Adipocyte (in vitro differentiated cells): ENCODE measurements at regions not wholly inside any gene's neighbourhood (a gene's known extent, or its start where the extent isn't known, plus 50 kb on each side); places are given as distances from the start of the nearest gene placed in this dataset.
"Not testable (repeated sequence)": the region's sequence is repeated elsewhere in the genome, so short reads cannot be mapped to it uniquely, and the experiment has no call there.

Experiments used
- DNase-seq: peaks from one replicate; pipeline ENCODE4 v3.0.0-alpha.2; 2015; ENCODE audit warnings: low read depth
- H3K27me3 ChIP-seq: replicated peaks from 2 replicates; pipeline ENCODE4 v1.7.0; 2013; ENCODE audit warnings: mild to moderate bottlenecking, low read length, moderate library complexity; ENCODE audit not compliant: control insufficient read depth, insufficient read depth
- H3K36me3 ChIP-seq: 2 replicates; pipeline ENCODE4 v1.7.0; 2013; ENCODE audit warnings: low read length, mild to moderate bottlenecking, moderate library complexity; ENCODE audit not compliant: control insufficient read depth, insufficient read depth, severe bottlenecking
- H3K4me1 ChIP-seq: 2 replicates; pipeline ENCODE4 v1.7.0; 2013; ENCODE audit warnings: mild to moderate bottlenecking, low read length, moderate library complexity; ENCODE audit not compliant: control insufficient read depth, insufficient read depth
- H3K4me3 ChIP-seq: 2 replicates; pipeline ENCODE4 v1.7.0; 2013; ENCODE audit warnings: mild to moderate bottlenecking, low read length, moderate library complexity
- H3K9ac ChIP-seq: 2 replicates; pipeline ENCODE4 v1.7.0; 2013; ENCODE audit warnings: mild to moderate bottlenecking, low read length, moderate library complexity
- H3K9me3 ChIP-seq: 2 replicates; pipeline ENCODE4 v1.7.0; 2013; ENCODE audit warnings: mild to moderate bottlenecking, low read length, moderate library complexity; ENCODE audit not compliant: control insufficient read depth

- DNase-seq = no peak
- H3K27me3 ChIP-seq = no peaks in the 10 kb centered on the region
- no peak overlapping the region for H3K9ac ChIP-seq
- no peaks in the 10 kb centered on the region for H3K4me1 ChIP-seq
- no peaks in the 10 kb centered on the region for H3K9me3 ChIP-seq
- H3K4me3 ChIP-seq = no peak overlapping the region
- no peaks in the 10 kb centered on the region for H3K36me3 ChIP-seq
These were observed 168.2 kb upstream of the TMEM132C start for GRCh38 chr12:128098730-128099129.

- Histone ChIP-seq H3K27me3 (no peaks in the 10 kb centered on the region), H3K4me1 (no peaks in the 10 kb centered on the region), H3K9me3 (no peaks in the 10 kb centered on the region), H3K9ac (no peak overlapping the region), H3K36me3 (no peaks in the 10 kb centered on the region), H3K4me3 (no peak overlapping the region)
- no peak for DNase-seq
These were observed 163.8 kb upstream of the TMEM132C start for GRCh38 chr12:128103152-128103551.

DNA sequence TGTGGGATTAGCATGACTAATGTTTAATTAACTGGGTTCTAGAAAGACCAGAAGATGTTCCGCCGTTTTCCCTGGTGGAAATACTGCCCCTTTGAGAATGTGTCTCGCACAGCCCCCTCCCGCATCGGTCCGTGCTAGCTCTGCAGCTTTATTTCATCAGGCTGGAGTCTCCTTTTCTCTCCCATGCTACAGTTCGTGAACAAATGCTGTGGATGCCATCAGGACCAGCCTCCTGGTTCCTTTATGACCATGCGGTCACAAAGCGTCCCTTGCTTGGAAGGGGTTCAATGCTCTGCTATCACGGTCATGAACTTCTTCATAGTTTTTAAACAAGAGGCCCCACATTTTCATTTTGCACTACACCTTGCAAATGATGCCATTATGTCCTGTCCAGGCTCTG, 157.7 kb upstream of the TMEM132C start:
- DNase-seq = no peak
- Histone ChIP-seq H3K27me3 (no peaks in the 10 kb centered on the region), H3K36me3 (no peaks in the 10 kb centered on the region), H3K4me1 (no peaks in the 10 kb centered on the region), H3K9ac (no peak overlapping the region), H3K9me3 (no peaks in the 10 kb centered on the region), H3K4me3 (no peak overlapping the region)

DNA sequence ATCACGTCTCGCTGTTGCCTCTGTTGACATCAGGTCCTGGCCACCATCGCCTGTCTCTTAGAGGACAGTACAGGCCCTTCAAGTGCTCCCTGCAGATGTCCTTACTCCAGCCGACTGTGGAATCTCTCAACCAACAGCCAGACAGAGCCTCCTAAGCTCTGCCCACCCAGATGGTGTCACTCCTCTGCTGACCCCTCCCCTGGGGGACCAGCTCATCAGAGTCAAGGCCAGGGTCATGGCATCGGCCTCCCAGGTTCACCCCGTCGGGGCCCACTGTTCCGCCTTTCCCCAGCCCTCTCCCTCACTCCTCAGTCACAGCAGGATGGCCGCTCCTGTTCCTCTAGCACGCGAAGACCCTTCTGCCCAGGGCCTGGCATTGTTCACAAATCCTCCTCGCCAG, 157.3 kb upstream of the TMEM132C start:
- H3K9me3 ChIP-seq = no peaks in the 10 kb centered on the region
- no peak for DNase-seq
- no peaks in the 10 kb centered on the region for H3K36me3 ChIP-seq
- H3K9ac ChIP-seq = no peak overlapping the region
- H3K4me1 ChIP-seq = no peaks in the 10 kb centered on the region
- no peaks in the 10 kb centered on the region for H3K27me3 ChIP-seq
- H3K4me3 ChIP-seq = no peak overlapping the region

DNA sequence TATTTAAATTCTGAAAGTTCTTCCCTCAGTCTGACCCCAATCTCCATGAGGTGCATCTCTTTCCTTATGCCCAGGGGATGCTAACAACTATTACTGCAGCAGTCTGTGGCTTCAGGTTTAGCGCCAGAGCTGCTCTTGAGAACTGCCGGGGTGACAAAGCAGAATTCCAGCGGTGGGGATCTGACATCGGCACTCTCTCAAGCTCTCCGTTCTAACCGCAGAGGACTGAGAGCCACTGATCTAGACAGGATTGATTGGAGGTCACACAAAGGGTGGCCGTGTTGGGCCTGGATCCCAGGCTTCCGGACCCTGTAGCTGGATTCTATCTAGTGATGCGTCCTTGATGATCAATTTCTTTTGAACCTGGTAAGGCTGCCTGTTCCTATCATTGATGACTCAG, 155.6 kb upstream of the TMEM132C start:
- H3K4me1 ChIP-seq = no peaks in the 10 kb centered on the region
- no peaks in the 10 kb centered on the region for H3K9me3 ChIP-seq
- H3K4me3 ChIP-seq = no peak overlapping the region
- DNase-seq = no peak
- no peak overlapping the region for H3K9ac ChIP-seq
- no peaks in the 10 kb centered on the region for H3K36me3 ChIP-seq
- no peaks in the 10 kb centered on the region for H3K27me3 ChIP-seq

DNA sequence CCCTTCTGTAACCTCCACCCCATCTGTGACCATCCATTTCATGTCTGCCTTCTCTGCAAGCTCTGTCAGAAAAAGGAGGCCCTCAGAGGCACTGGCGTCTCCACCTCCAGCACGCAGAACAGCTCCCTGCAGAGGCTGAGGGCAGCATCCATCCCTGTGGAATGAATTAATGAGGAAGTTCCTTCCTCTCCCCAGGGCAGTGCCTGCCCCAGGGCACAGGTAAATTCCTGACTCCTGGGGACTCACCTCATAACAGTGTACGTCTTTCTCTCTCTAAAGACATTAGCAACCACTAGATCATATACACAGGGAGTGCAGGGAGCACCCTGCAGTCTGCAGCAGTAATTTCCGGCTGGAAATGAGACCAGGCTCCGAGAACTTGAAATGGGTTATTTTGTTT, 155.0 kb upstream of the TMEM132C start:
- Histone ChIP-seq H3K36me3 (no peaks in the 10 kb centered on the region), H3K9ac (no peak overlapping the region), H3K9me3 (no peaks in the 10 kb centered on the region), H3K4me3 (no peak overlapping the region), H3K27me3 (no peaks in the 10 kb centered on the region), H3K4me1 (no peaks in the 10 kb centered on the region)
- no peak for DNase-seq

- not testable (repeated sequence) for H3K36me3 ChIP-seq, H3K27me3 ChIP-seq, H3K4me3 ChIP-seq, H3K9me3 ChIP-seq, DNase-seq, H3K9ac ChIP-seq, H3K4me1 ChIP-seq
These were observed 153.7 kb upstream of the TMEM132C start for GRCh38 chr12:128113250-128113649.

DNA sequence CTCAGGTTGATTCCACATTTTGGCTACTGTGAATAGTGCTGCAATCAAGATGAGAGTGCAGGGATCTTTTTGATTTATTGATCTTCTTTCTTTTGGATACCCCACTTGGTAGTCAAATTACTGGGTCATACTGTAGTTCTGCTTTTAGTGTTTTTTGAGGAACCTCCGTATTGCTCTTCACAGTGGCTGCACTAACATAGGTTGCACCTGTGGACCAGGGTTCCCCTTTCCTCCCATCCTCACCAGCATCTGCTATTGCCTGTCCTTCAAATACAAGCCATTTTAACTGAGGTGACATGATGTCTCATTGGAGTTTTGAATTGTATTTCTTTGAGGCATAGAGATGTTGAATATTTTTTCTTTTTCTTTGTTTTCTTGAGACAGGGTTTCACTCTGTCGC, 152.5 kb upstream of the TMEM132C start:
- no peaks in the 10 kb centered on the region for H3K27me3 ChIP-seq
- H3K4me1 ChIP-seq = no peaks in the 10 kb centered on the region
- no peak overlapping the region for H3K9ac ChIP-seq
- DNase-seq = no peak
- H3K36me3 ChIP-seq = no peaks in the 10 kb centered on the region
- H3K4me3 ChIP-seq = no peak overlapping the region
- H3K9me3 ChIP-seq = no peaks in the 10 kb centered on the region

- H3K4me3 ChIP-seq = no peak overlapping the region
- H3K4me1 ChIP-seq = no peaks in the 10 kb centered on the region
- H3K36me3 ChIP-seq = no peaks in the 10 kb centered on the region
- no peaks in the 10 kb centered on the region for H3K9me3 ChIP-seq
- no peak overlapping the region for H3K9ac ChIP-seq
- no peak for DNase-seq
- no peaks in the 10 kb centered on the region for H3K27me3 ChIP-seq
These were observed 150.4 kb upstream of the TMEM132C start for GRCh38 chr12:128116537-128116936.

DNA sequence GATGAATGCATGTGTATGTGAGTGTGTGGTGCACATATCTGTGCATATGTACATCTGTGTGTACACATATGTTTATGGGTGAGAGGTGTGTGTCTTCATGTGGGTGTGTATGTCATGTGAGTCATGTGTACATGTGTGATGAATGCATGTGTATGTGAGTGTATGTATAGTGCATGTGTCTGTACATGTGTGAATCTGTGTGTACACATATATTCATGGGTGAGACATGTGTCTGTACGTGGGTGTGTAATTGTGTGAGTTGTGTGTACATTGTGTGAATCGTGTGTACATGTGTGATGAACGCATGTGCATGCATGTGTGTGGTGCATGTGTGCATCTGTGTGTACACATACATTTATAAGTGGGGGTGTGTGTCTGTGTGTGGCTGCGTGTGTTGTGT, 146.9 kb upstream of the TMEM132C start:
- H3K4me1 ChIP-seq = no peaks in the 10 kb centered on the region
- no peaks in the 10 kb centered on the region for H3K36me3 ChIP-seq
- no peaks in the 10 kb centered on the region for H3K27me3 ChIP-seq
- no peaks in the 10 kb centered on the region for H3K9me3 ChIP-seq
- no peak overlapping the region for H3K4me3 ChIP-seq
- H3K9ac ChIP-seq = no peak overlapping the region
- DNase-seq = no peak

DNA sequence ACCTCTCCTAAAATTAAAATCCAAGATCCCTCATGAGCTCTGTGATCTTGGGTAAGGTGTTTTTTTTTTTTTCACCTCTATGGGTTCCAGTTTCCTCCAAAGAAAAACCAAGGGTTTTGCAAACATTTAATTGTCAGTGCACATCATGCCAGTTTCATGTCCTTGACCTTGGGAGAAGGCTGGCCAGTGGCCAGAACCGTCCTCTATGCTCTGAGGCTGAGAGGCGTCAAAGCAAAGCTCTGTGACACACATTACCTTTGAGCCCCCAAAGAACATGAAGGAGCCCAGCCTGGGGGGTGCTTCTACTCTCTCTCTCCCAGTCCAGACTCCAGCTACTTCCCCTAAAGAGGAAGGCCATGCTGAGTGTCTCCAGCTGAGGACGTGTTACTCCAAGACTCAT, 145.5 kb upstream of the TMEM132C start:
- H3K9me3 ChIP-seq = no peaks in the 10 kb centered on the region
- no peak overlapping the region for H3K4me3 ChIP-seq
- H3K9ac ChIP-seq = no peak overlapping the region
- DNase-seq = no peak
- no peaks in the 10 kb centered on the region for H3K27me3 ChIP-seq
- H3K4me1 ChIP-seq = no peaks in the 10 kb centered on the region
- no peaks in the 10 kb centered on the region for H3K36me3 ChIP-seq

DNA sequence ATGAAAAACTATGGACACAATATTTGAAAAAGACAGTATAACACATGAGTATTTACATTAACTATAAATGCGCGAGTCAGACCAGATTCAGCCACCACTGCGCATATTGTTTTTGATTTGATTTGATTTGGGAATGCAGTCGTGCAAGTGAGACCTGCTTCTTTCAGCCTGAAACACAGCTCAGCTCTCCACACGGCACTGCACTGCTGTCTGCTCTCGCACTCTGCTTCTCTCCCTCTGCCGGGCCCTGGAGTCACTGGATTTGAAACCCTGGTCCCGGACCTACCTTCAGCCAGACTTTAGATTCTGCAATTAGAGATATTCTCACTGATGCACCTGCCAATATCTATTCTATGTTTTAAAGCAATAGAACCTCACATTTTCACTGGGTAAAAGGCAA, 143.9 kb upstream of the TMEM132C start:
- no peak overlapping the region for H3K4me3 ChIP-seq
- DNase-seq = no peak
- H3K4me1 ChIP-seq = no peaks in the 10 kb centered on the region
- H3K9me3 ChIP-seq = no peaks in the 10 kb centered on the region
- no peak overlapping the region for H3K9ac ChIP-seq
- H3K27me3 ChIP-seq = no peaks in the 10 kb centered on the region
- no peaks in the 10 kb centered on the region for H3K36me3 ChIP-seq
